GM10248 (cell line): ENCODE measurements at regions not wholly inside any gene's neighbourhood (a gene's known extent, or its start where the extent isn't known, plus 50 kb on each side); places are given as distances from the start of the nearest gene placed in this dataset.
"Not testable (repeated sequence)": the region's sequence is repeated elsewhere in the genome, so short reads cannot be mapped to it uniquely, and the experiment has no call there.

Source experiments
- CTCF ChIA-PET: fragments of 300-600 bp; sonication (Branson Sonifier 250); formaldehyde crosslinking; extraction: SDS; loops from one replicate; lab custom pipeline; 2021; ENCODE audit warnings: antibody characterized with exemption; lab: Yijun Ruan, JAX
- POLR2A ChIA-PET: fragments of 350-650 bp; sonication (Branson Sonifier 250); formaldehyde crosslinking; extraction: SDS; loops from one replicate; lab custom pipeline; 2020; ENCODE audit warnings: antibody characterized with exemption; lab: Yijun Ruan, JAX
- DNase-seq: peaks from one replicate; pipeline ENCODE4 v3.0.0; 2012; ENCODE audit errors: extremely low spot score
- TF ChIP-seq, protein P1 (sequence below): IDR thresholded peaks from 2 replicates; pipeline ENCODE4 v1.5.1; 2012; ENCODE audit warnings: mild to moderate bottlenecking, low read depth; ENCODE audit errors: extremely low read depth, missing control alignments, control extremely low read depth

GRCh38 chr14:44453433-44454171 lies 53.5 kb downstream of the FSCB start:
- ChIA-PET POLR2A (no interaction called here), CTCF (no interaction called here)
- TF ChIP-seq, protein P1, sequence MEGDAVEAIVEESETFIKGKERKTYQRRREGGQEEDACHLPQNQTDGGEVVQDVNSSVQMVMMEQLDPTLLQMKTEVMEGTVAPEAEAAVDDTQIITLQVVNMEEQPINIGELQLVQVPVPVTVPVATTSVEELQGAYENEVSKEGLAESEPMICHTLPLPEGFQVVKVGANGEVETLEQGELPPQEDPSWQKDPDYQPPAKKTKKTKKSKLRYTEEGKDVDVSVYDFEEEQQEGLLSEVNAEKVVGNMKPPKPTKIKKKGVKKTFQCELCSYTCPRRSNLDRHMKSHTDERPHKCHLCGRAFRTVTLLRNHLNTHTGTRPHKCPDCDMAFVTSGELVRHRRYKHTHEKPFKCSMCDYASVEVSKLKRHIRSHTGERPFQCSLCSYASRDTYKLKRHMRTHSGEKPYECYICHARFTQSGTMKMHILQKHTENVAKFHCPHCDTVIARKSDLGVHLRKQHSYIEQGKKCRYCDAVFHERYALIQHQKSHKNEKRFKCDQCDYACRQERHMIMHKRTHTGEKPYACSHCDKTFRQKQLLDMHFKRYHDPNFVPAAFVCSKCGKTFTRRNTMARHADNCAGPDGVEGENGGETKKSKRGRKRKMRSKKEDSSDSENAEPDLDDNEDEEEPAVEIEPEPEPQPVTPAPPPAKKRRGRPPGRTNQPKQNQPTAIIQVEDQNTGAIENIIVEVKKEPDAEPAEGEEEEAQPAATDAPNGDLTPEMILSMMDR: no peak
- no peak for DNase-seq

GRCh38 chr14:44450232-44450631 lies 56.9 kb downstream of the FSCB start:
- POLR2A ChIA-PET, DNase-seq: not testable (repeated sequence)
- CTCF ChIA-PET: interaction anchor here (1.1 kb wide), 1 partner anchor 13 kb away, joined by 3 read pairs; no protein-coding TSS in a partner anchor

DNA sequence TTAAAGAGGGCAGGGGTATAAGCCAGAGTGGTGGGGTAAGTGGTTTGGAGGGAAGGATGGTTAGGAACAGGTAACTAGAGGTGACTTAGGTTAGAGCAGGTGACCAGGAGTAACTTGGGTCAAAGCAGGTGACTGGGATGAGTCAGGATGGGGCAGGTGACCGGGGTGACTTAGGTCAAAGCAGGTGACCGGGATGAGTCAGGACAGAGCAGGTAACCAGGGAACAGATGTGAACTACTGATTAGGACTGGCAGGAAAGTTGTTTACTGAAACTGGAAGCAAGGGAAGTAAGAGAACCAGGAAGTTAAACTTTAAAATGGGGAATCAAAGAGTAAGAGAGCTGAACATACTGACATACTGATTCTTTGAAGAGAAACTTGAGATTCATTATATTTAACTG lies 57.4 kb downstream of the FSCB start:
- DNase-seq: no peak
- POLR2A ChIA-PET: no interaction called here
- CTCF ChIA-PET: interaction anchor here (1.1 kb wide), 1 partner anchor 12 kb away, joined by 3 read pairs; no protein-coding TSS in a partner anchor
- TF ChIP-seq, protein P1: no peak

DNA sequence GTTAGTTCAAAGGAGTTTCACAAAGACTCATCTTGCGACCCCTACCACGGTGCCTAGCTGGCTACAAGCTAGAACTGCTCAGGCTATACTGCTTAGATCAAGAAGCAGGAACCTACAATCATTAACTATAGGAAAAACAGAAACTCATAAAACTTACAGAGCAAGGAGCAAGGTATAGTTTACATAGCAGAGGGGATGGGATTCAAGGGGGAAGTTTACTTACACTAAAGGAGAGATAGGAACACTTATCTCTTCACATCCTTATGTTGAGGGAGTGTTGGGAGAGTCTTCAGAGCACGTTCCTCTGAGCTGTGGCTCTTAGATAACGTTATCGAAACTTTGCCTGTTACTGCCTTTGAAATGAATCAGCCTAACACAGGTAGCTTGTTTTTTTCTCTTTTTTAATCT lies 58.1 kb downstream of the FSCB start:
- DNase-seq: no peak
- ChIA-PET CTCF (interaction anchor here (1.1 kb wide), 1 partner anchor 11 kb away, joined by 3 read pairs; no protein-coding TSS in a partner anchor), POLR2A (no interaction called here)
- TF ChIP-seq, protein P1: no peak

DNA sequence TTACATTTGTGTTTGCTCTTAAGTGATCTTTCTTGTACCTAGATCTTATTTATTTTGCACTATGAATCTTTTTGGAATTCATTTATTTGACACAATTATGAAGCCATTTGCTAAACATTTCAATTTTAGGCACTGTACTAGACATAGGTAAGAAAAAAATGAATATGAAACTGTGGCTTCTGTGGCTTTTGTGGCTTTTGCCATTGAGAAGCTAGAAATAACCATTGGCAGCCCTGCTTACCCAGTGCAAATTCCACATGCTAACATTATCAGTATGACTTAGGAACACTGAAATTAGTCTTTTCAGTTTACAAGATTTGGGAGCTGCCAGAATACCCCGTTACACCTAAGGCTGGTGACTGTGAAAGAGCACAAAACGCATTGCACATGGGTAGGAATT lies 60.1 kb downstream of the FSCB start:
- no peak for DNase-seq
- ChIA-PET CTCF (interaction anchor here (1.1 to 1.5 kb wide), 3 partner anchors 12 to 20 kb away, joined by 3 to 4 read pairs (median 3); no protein-coding TSS in a partner anchor), POLR2A (no interaction called here)
- TF ChIP-seq, protein P1: no peak

DNA sequence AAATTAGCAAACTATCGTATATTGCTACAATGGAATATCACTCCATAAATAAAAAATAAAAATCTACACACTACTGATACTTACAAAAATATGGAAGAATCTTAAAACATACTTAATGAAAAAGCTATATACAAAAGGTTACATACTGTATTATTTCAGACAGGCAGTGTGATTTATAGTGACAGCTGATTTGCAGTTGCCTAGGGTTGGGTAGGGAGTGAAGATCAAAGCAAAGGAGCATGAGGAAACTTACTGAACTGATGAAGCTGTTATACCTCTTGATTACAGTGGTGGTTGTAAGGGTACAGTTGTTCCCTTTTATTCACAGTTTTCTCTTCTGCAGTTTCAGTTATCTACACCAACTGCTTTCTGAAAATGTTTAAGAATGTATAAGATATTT lies 62.6 kb downstream of the FSCB start:
- no peak for DNase-seq
- ChIA-PET POLR2A (no interaction called here), CTCF (no interaction called here)
- TF ChIP-seq, protein P1: no peak

DNA sequence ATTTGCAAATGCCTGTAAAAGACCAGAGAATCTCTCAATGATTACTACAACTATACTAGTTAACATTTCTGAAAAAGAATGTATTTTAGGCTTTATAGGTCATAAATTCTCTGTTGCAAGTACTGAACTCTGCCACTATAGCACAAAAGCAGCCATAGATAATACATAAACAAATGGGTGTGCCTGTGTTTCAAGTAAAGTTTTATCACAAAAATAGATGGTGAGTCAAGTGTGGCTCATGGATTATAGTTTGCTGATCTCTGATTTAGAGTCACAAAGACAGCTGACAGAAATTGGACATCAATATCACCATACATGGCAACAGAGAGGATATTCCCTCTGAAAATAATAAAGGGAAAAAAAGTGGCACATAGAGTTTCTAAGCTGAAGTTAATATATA lies 68.1 kb downstream of the FSCB start:
- ChIA-PET POLR2A (no interaction called here), CTCF (no interaction called here)
- no peak for DNase-seq
- TF ChIP-seq, protein P1: no peak
